ENCODE measurements at regions not wholly inside any gene's neighbourhood (a gene's known extent, or its start where the extent isn't known, plus 50 kb on each side); places are given as distances from the start of the nearest gene placed in this dataset.

DNA sequence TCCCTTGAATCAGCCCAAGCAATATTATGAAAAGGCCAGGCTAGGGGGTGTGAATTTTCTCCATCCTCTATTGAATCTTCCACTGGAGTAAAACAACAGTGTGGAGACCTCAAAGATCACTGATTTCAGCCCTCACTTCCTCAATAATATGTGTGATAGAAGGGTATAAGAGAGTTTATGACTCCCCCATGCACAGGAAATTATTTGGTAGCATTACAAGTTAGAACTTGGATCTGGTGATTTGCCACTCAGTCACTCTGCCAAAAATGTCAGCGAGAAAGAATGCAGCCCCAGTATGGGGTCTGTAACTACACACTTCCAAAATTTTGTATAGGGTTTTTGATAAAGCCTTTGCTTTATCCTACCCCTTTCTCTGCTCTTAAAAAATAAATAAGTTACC lies 81.0 kb upstream of the KCNMB2 start:
- H4K20me1 ChIP-seq (ENCODE audit: insufficient read depth): no peaks in the 10 kb centered on the region
- H3K9me3 ChIP-seq (ENCODE audit: insufficient read depth, low read depth): no peaks in the 10 kb centered on the region
- H3K27me3 ChIP-seq (ENCODE audit: insufficient read depth, low read depth): no peaks in the 10 kb centered on the region
- no TSS peak for BruUV-seq (replicated peaks)
- CTCF ChIA-PET: interaction anchor here (0.5 kb wide), 1 partner anchor 853 kb away, joined by 4 read pairs; no protein-coding TSS in a partner anchor
- POLR2A ChIA-PET (ENCODE audit: unreplicated experiment): no interaction called here
- no peaks in the 10 kb centered on the region for H3K36me3 ChIP-seq (ENCODE audit: low read depth)
- H3K4me2 ChIP-seq: no peak overlapping the region
- no peak overlapping the region for H3K27ac ChIP-seq
- no peaks in the 10 kb centered on the region for H3K4me1 ChIP-seq (replicated peaks; ENCODE audit: insufficient read depth)
- no peak overlapping the region for H3K4me3 ChIP-seq
- TF ChIP-seq, protein P1, sequence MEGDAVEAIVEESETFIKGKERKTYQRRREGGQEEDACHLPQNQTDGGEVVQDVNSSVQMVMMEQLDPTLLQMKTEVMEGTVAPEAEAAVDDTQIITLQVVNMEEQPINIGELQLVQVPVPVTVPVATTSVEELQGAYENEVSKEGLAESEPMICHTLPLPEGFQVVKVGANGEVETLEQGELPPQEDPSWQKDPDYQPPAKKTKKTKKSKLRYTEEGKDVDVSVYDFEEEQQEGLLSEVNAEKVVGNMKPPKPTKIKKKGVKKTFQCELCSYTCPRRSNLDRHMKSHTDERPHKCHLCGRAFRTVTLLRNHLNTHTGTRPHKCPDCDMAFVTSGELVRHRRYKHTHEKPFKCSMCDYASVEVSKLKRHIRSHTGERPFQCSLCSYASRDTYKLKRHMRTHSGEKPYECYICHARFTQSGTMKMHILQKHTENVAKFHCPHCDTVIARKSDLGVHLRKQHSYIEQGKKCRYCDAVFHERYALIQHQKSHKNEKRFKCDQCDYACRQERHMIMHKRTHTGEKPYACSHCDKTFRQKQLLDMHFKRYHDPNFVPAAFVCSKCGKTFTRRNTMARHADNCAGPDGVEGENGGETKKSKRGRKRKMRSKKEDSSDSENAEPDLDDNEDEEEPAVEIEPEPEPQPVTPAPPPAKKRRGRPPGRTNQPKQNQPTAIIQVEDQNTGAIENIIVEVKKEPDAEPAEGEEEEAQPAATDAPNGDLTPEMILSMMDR (conservative IDR thresholded peaks at IDR 0.05): no peak
- TF ChIP-seq EZH2 (IDR thresholded peaks at IDR 0.05; ENCODE audit: low read depth): no peak
- DNase-seq: no peak
- H3K9me2 ChIP-seq (ENCODE audit: insufficient read depth): no peaks in the 10 kb centered on the region; the same call in 1 of the 2 replicates
- intact Hi-C loops (cut with micrococcal nuclease; ENCODE audit: unreplicated experiment): no loop called here
- no peaks in the 10 kb centered on the region for H3F3A ChIP-seq (ENCODE audit: insufficient read depth, low read depth)
- no peak overlapping the region for H2AFZ ChIP-seq
- no peaks in the 10 kb centered on the region for H3K79me2 ChIP-seq (ENCODE audit: low read depth)

DNA sequence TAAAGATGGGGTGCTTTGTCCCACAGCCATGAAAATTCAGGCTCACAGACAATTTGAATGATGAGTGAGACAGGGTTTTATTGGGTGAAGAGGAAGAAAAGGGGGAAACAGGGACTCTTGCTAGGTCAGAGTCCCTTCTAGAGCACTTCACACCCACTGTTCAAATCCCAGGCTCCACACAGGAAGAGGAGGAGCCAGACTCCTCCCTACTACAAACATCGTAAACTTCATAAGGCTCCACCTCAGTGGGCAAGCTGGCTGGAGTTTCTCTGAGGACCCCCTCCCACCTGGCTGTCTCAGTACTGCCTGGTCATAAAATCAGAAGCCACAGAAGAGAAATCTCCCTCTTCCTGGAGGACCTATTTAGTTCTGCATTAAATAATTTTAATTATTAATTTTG lies 80.3 kb upstream of the KCNMB2 start:
- no peaks in the 10 kb centered on the region for H3K79me2 ChIP-seq (ENCODE audit: low read depth)
- no peaks in the 10 kb centered on the region for H4K20me1 ChIP-seq (ENCODE audit: insufficient read depth)
- DNase-seq: no peak
- H3K9me2 ChIP-seq (ENCODE audit: insufficient read depth): no peaks in the 10 kb centered on the region; the same call in 1 of the 2 replicates
- no TSS peak for BruUV-seq (replicated peaks)
- intact Hi-C loops (cut with micrococcal nuclease; ENCODE audit: unreplicated experiment): no loop called here
- TF ChIP-seq, protein P1 (conservative IDR thresholded peaks at IDR 0.05): no peak
- no peak overlapping the region for H3K4me2 ChIP-seq
- CTCF ChIA-PET: no interaction called here
- H2AFZ ChIP-seq: no peak overlapping the region
- no peaks in the 10 kb centered on the region for H3K4me1 ChIP-seq (replicated peaks; ENCODE audit: insufficient read depth)
- H3K4me3 ChIP-seq: no peak overlapping the region
- no peaks in the 10 kb centered on the region for H3F3A ChIP-seq (ENCODE audit: insufficient read depth, low read depth)
- no peaks in the 10 kb centered on the region for H3K27me3 ChIP-seq (ENCODE audit: insufficient read depth, low read depth)
- H3K9me3 ChIP-seq (ENCODE audit: insufficient read depth, low read depth): no peaks in the 10 kb centered on the region
- H3K27ac ChIP-seq: no peak overlapping the region
- POLR2A ChIA-PET (ENCODE audit: unreplicated experiment): no interaction called here
- H3K36me3 ChIP-seq (ENCODE audit: low read depth): no peaks in the 10 kb centered on the region

DNA sequence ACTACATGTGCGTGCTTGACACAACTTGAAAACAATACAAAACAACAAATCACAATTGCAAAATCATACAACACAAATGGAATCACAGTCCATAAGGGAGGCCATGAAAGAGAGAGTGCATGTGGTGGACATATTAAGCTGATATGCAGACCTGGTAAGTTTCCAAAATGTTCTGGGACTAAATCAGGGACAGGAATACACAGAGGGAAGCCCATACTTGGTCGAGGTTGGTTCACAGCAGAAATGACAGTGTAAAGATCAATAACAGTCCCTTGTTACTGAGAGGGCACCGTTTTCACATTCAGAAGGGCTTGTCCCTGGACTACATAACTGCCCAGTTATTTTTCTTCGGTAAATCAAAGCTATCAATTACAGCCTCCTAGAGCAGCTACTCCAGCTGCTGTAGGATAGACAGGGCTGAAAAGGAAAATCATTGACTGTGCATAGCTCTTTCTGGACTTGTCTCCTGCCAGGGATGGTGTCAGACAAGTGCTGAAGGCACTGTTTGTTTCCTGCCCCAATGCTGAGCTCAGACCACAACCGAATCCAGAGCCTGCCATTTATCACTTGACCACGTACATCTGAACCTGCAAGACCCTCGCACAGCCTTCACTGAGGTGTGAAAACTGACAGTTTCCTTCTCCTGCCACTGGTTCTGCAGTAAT lies 79.5 kb upstream of the KCNMB2 start:
- Histone ChIP-seq H2AFZ (no peak overlapping the region), H3K4me1 (replicated peaks; ENCODE audit: insufficient read depth) (no peaks in the 10 kb centered on the region), H4K20me1 (ENCODE audit: insufficient read depth) (no peaks in the 10 kb centered on the region), H3K79me2 (ENCODE audit: low read depth) (no peaks in the 10 kb centered on the region), H3K9me2 (ENCODE audit: insufficient read depth) (no peaks in the 10 kb centered on the region; the same call in 1 of the 2 replicates), H3K36me3 (ENCODE audit: low read depth) (no peaks in the 10 kb centered on the region), H3K27me3 (ENCODE audit: insufficient read depth, low read depth) (no peaks in the 10 kb centered on the region), H3K4me2 (no peak overlapping the region), H3K27ac (no peak overlapping the region), H3K9me3 (ENCODE audit: insufficient read depth, low read depth) (no peaks in the 10 kb centered on the region), H3F3A (ENCODE audit: insufficient read depth, low read depth) (no peaks in the 10 kb centered on the region), H3K4me3 (no peak overlapping the region)
- no peak for DNase-seq
- TF ChIP-seq EZH2 (IDR thresholded peaks at IDR 0.05; ENCODE audit: low read depth): no peak
- TF ChIP-seq, protein P1 (conservative IDR thresholded peaks at IDR 0.05): no peak
- ChIA-PET CTCF (no interaction called here), POLR2A (ENCODE audit: unreplicated experiment) (interaction anchor here (0.6 kb wide), 1 partner anchor 1440 kb away, joined by 6 read pairs; no protein-coding TSS in a partner anchor)
- BruUV-seq (replicated peaks): no TSS peak
- intact Hi-C loops (cut with micrococcal nuclease; ENCODE audit: unreplicated experiment): no loop called here

Data from PC-9 (cell line).